GM23338 (cell line): ENCODE measurements at regions not wholly inside any gene's neighbourhood (a gene's known extent, or its start where the extent isn't known, plus 50 kb on each side); places are given as distances from the start of the nearest gene placed in this dataset.

Source experiments
- ATAC-seq: fragments of 200-7000 bp; cut with Tn5 transposase; 3 replicates; pipeline ENCODE4 v1.9.1; 2020
- DNase-seq: peaks from one replicate; pipeline ENCODE4 v3.0.0-alpha.2; 2015; ENCODE audit warnings: low spot score
- H2AFZ ChIP-seq: fragments of 200-600 bp; sonication (generic); 2 replicates; pipeline ENCODE4 v1.8.0; 2016; ENCODE audit warnings: antibody characterized with exemption, mild to moderate bottlenecking, moderate library complexity
- H3F3A ChIP-seq: fragments of 200-600 bp; sonication (generic); replicated peaks from 2 replicates; pipeline ENCODE4 v1.8.0; 2017; ENCODE audit warnings: antibody characterized with exemption, mixed run types, low read depth
- H3K27ac ChIP-seq: fragments of 200-600 bp; sonication (generic); 2 replicates; pipeline ENCODE4 v1.6.1; 2016; ENCODE audit warnings: low read depth
- H3K27me3 ChIP-seq: fragments of 200-600 bp; sonication (generic); 2 replicates; pipeline ENCODE4 v1.8.0; 2016; ENCODE audit warnings: mild to moderate bottlenecking, mixed run types, moderate library complexity; ENCODE audit not compliant: insufficient read depth
- H3K36me3 ChIP-seq: fragments of 200-600 bp; sonication (generic); 2 replicates; pipeline ENCODE4 v1.8.0; 2016; ENCODE audit warnings: mild to moderate bottlenecking; ENCODE audit not compliant: insufficient read depth
- H3K4me1 ChIP-seq: fragments of 200-600 bp; sonication (generic); 2 replicates; pipeline ENCODE4 v1.8.0; 2016; ENCODE audit warnings: mild to moderate bottlenecking, moderate library complexity; ENCODE audit not compliant: insufficient read depth
- H3K4me2 ChIP-seq: fragments of 200-600 bp; sonication (generic); 2 replicates; pipeline ENCODE4 v1.7.1; 2017; ENCODE audit warnings: mixed run types
- H3K4me3 ChIP-seq: fragments of 200-600 bp; sonication (generic); 2 replicates; pipeline ENCODE4 v1.6.1; 2016; ENCODE audit warnings: mixed run types
- H3K79me2 ChIP-seq: fragments of 200-600 bp; sonication (generic); replicated peaks from 2 replicates; pipeline ENCODE4 v1.8.0; 2017; ENCODE audit warnings: mild to moderate bottlenecking; ENCODE audit not compliant: insufficient read depth
- H3K9me2 ChIP-seq: fragments of 200-600 bp; sonication (generic); 2 replicates; pipeline ENCODE4 v1.8.0; 2017; ENCODE audit not compliant: insufficient read depth
- H4K20me1 ChIP-seq: fragments of 200-600 bp; sonication (generic); replicated peaks from 2 replicates; pipeline ENCODE4 v1.8.0; 2017; ENCODE audit warnings: mild to moderate bottlenecking; ENCODE audit not compliant: insufficient read depth
- H3K27ac Mint-ChIP-seq: 2 replicates; pipeline ENCODE4 v1.8.0; 2020; ENCODE audit warnings: inconsistent platforms, mild to moderate bottlenecking, moderate library complexity, mixed read lengths
- H3K27me3 Mint-ChIP-seq: 3 replicates; pipeline ENCODE4 v1.8.0; 2022; ENCODE audit warnings: low read depth, mild to moderate bottlenecking, moderate library complexity, mixed read lengths, inconsistent platforms; ENCODE audit not compliant: insufficient read depth, poor library complexity
- H3K36me3 Mint-ChIP-seq: 3 replicates; pipeline ENCODE4 v1.8.0; 2021; ENCODE audit warnings: low read depth, mild to moderate bottlenecking, inconsistent platforms, moderate library complexity, mixed read lengths
- H3K4me1 Mint-ChIP-seq: 3 replicates; pipeline ENCODE4 v1.8.0; 2020; ENCODE audit warnings: mild to moderate bottlenecking, inconsistent platforms, mixed read lengths
- H3K4me3 Mint-ChIP-seq: 3 replicates; pipeline ENCODE4 v1.8.0; 2021; ENCODE audit warnings: moderate library complexity, mild to moderate bottlenecking, inconsistent platforms, mixed read lengths
- H3K9me3 Mint-ChIP-seq: 3 replicates; pipeline ENCODE4 v1.8.0; 2020; ENCODE audit warnings: moderate library complexity, mild to moderate bottlenecking, inconsistent platforms, mixed read lengths
- CTCF ChIP-seq, 2 experiments: fragments of 200-600 bp in 1 of 2; sonication (generic) in 1 of 2; conservative IDR thresholded peaks; 2 replicates each; pipeline versions ENCODE4 v1.5.1 to v1.6.1; 2016 to 2017; ENCODE audit warnings: antibody characterized with exemption in 2 of 2, low read depth in 2 of 2, mild to moderate bottlenecking in 2 of 2, moderate library complexity in 1 of 2
- JUNB ChIP-seq: IDR thresholded peaks from one replicate; pipeline ENCODE4 v1.6.1; 2016; ENCODE audit warnings: antibody characterized with exemption; ENCODE audit not compliant: unreplicated experiment
- NANOG ChIP-seq: IDR thresholded peaks from 2 replicates; pipeline ENCODE4 v1.6.1; 2016; ENCODE audit warnings: antibody characterized with exemption, borderline replicate concordance
- POLR2AphosphoS5 ChIP-seq: IDR thresholded peaks from 2 replicates; pipeline ENCODE4 v1.6.1; 2016; ENCODE audit warnings: antibody characterized with exemption, low read depth
- ZNF114 ChIP-seq: fragments of 250-450 bp; sonication (Bioruptor Pico); IDR thresholded peaks from 2 replicates; pipeline ENCODE4 v1.5.0; 2020; ENCODE audit warnings: mild to moderate bottlenecking, moderate library complexity
- ZNF331 ChIP-seq: fragments of 250-450 bp; sonication (Bioruptor Pico); IDR thresholded peaks from 2 replicates; pipeline ENCODE4 v1.5.0; 2020; ENCODE audit warnings: low read depth, mild to moderate bottlenecking, moderate library complexity
- TF ChIP-seq, protein P1 (sequence below): IDR thresholded peaks from 2 replicates; pipeline ENCODE4 v1.6.1; 2016; ENCODE audit warnings: antibody characterized with exemption
- TF ChIP-seq, protein P2 (sequence below): IDR thresholded peaks from one replicate; pipeline ENCODE4 v1.6.1; 2018; ENCODE audit warnings: antibody characterized with exemption; ENCODE audit not compliant: unreplicated experiment

- TF ChIP-seq, protein P1, sequence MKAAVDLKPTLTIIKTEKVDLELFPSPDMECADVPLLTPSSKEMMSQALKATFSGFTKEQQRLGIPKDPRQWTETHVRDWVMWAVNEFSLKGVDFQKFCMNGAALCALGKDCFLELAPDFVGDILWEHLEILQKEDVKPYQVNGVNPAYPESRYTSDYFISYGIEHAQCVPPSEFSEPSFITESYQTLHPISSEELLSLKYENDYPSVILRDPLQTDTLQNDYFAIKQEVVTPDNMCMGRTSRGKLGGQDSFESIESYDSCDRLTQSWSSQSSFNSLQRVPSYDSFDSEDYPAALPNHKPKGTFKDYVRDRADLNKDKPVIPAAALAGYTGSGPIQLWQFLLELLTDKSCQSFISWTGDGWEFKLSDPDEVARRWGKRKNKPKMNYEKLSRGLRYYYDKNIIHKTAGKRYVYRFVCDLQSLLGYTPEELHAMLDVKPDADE, result no peak
- no peak for TF ChIP-seq ZNF331 (CRISPR knock-in tag)
- TF ChIP-seq ZNF114 (CRISPR knock-in tag), result no peak
Observed at GRCh38 chr4:82215800-82216199, 158.0 kb downstream of the HNRNPD start (continued).

DNA sequence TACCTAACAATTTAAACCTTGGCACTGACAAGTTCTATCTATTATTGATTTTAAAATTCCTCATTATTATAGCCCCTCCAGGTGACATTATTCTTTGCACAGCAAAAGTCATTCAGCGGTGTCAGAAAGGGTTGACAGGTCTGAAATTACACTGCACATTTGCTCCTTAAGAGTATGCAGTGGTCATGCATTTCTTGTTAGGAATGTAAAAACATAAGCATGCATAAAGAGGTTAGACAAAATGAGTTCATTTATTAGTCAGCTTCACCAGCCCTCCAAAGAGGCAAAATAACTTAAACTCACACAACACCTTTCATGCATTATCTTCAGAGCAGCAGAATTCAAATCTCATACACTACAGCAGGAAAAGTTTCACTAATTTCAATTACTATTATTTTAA, 158.8 kb downstream of the HNRNPD start:
- TF ChIP-seq POLR2AphosphoS5, result no peak
- TF ChIP-seq JUNB, result no peak
- TF ChIP-seq NANOG, result no peak
- TF ChIP-seq, protein P2, sequence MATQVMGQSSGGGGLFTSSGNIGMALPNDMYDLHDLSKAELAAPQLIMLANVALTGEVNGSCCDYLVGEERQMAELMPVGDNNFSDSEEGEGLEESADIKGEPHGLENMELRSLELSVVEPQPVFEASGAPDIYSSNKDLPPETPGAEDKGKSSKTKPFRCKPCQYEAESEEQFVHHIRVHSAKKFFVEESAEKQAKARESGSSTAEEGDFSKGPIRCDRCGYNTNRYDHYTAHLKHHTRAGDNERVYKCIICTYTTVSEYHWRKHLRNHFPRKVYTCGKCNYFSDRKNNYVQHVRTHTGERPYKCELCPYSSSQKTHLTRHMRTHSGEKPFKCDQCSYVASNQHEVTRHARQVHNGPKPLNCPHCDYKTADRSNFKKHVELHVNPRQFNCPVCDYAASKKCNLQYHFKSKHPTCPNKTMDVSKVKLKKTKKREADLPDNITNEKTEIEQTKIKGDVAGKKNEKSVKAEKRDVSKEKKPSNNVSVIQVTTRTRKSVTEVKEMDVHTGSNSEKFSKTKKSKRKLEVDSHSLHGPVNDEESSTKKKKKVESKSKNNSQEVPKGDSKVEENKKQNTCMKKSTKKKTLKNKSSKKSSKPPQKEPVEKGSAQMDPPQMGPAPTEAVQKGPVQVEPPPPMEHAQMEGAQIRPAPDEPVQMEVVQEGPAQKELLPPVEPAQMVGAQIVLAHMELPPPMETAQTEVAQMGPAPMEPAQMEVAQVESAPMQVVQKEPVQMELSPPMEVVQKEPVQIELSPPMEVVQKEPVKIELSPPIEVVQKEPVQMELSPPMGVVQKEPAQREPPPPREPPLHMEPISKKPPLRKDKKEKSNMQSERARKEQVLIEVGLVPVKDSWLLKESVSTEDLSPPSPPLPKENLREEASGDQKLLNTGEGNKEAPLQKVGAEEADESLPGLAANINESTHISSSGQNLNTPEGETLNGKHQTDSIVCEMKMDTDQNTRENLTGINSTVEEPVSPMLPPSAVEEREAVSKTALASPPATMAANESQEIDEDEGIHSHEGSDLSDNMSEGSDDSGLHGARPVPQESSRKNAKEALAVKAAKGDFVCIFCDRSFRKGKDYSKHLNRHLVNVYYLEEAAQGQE, result no peak
- H3K4me3 Mint-ChIP-seq, result no peak overlapping the region
- no peak overlapping the region for H3K27ac Mint-ChIP-seq
- H3K36me3 Mint-ChIP-seq, result no peaks in the 10 kb centered on the region
- no peaks in the 10 kb centered on the region for H3K4me1 ChIP-seq
- H3K27me3 Mint-ChIP-seq, result peaks cover 2% of the 10 kb centered on the region
- no peak overlapping the region for H2AFZ ChIP-seq
- peaks cover 2% of the 10 kb centered on the region; the same call in 1 of the 3 replicates for H3K9me3 Mint-ChIP-seq
- H3F3A ChIP-seq, result no peaks in the 10 kb centered on the region
- H3K27me3 ChIP-seq, result no peaks in the 10 kb centered on the region
- H3K27ac ChIP-seq, result no peak overlapping the region
- H3K79me2 ChIP-seq, result no peaks in the 10 kb centered on the region
- DNase-seq (no peak), ATAC-seq (no peak)
- H3K36me3 ChIP-seq, result no peaks in the 10 kb centered on the region
- no peaks in the 10 kb centered on the region for H3K9me2 ChIP-seq
- no peak overlapping the region for H3K4me2 ChIP-seq
- H4K20me1 ChIP-seq, result no peaks in the 10 kb centered on the region
- no peak overlapping the region for H3K4me3 ChIP-seq
- no peaks in the 10 kb centered on the region for H3K4me1 Mint-ChIP-seq

DNA sequence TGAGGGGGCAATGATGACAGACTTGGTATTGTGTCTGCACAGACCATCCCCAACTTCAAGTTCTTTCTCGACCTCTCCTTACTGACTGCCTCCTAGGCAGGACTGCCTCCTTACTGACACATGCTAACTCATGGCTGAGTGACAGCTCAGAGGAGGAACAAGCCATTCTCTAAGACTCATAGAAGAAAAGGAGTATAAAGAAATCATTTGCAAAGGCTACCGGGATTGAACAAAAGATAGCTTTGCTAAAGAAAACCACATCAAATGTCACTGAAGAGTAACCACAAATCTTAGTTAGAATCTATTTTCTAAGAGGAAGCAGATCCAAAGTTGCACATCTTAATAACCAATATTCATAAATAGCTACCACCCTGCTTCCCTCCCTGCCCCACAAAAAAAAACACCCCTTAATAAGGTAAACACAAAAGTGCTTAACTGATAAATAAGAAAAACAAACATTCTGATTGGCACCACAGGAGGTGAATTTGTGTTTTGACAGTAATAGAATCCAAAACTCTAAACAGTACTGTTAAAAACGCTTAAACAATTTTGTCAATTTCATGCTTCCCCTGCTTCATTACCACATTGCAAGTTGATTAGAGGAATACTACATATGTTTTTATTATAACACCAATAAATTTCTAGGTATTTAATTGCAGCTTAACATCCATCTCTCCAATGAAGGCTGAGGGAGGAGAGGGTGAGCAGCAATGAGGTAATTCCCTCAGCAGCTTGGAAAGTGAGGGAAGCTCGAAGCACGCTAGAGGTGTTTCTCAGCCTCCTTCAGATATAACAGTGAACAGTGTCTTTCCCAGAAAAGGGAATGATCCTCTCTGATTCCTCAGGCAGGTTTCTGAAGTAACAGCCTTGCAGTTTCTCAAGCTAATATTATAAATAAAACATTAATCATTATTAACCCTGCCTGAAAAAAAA, 160.0 kb downstream of the HNRNPD start:
- Histone ChIP-seq H3K4me1 (no peaks in the 10 kb centered on the region), H3K9me2 (no peaks in the 10 kb centered on the region), H3F3A (no peaks in the 10 kb centered on the region), H3K27ac (no peak overlapping the region), H3K4me3 (no peak overlapping the region), H3K27me3 (no peaks in the 10 kb centered on the region), H3K36me3 (no peaks in the 10 kb centered on the region), H2AFZ (no peak overlapping the region), H3K4me2 (no peak overlapping the region), H4K20me1 (no peaks in the 10 kb centered on the region), H3K79me2 (no peaks in the 10 kb centered on the region)
- ATAC-seq (peak; percentile 33; the same call in 1 of the 3 replicates), DNase-seq (no peak)
- Mint-ChIP-seq H3K4me3 (no peak overlapping the region), H3K9me3 (peaks cover 2% of the 10 kb centered on the region; the same call in 1 of the 3 replicates), H3K27ac (no peak overlapping the region), H3K27me3 (peaks cover 2% of the 10 kb centered on the region), H3K36me3 (no peaks in the 10 kb centered on the region), H3K4me1 (no peaks in the 10 kb centered on the region)
- TF ChIP-seq, protein P1, result no peak
- TF ChIP-seq JUNB (no peak), NANOG (no peak), CTCF (conservative IDR thresholded peaks at IDR 0.05; ENCODE audit: low read depth in 2 of 2) (no peak), POLR2AphosphoS5 (no peak), ZNF331 (CRISPR knock-in tag) (no peak), ZNF114 (CRISPR knock-in tag) (no peak)
- TF ChIP-seq, protein P2, result no peak
